GM23338 (cell line): ENCODE measurements at regions not wholly inside any gene's neighbourhood (a gene's known extent, or its start where the extent isn't known, plus 50 kb on each side); places are given as distances from the start of the nearest gene placed in this dataset.

Experiments used
- ATAC-seq: fragments of 200-7000 bp; cut with Tn5 transposase; 3 replicates; pipeline ENCODE4 v1.9.1; 2020
- DNase-seq: peaks from one replicate; pipeline ENCODE4 v3.0.0-alpha.2; 2015; ENCODE audit warnings: low spot score
- H2AFZ ChIP-seq: fragments of 200-600 bp; sonication (generic); 2 replicates; pipeline ENCODE4 v1.8.0; 2016; ENCODE audit warnings: antibody characterized with exemption, mild to moderate bottlenecking, moderate library complexity
- H3F3A ChIP-seq: fragments of 200-600 bp; sonication (generic); replicated peaks from 2 replicates; pipeline ENCODE4 v1.8.0; 2017; ENCODE audit warnings: antibody characterized with exemption, mixed run types, low read depth
- H3K27ac ChIP-seq: fragments of 200-600 bp; sonication (generic); 2 replicates; pipeline ENCODE4 v1.6.1; 2016; ENCODE audit warnings: low read depth
- H3K27me3 ChIP-seq: fragments of 200-600 bp; sonication (generic); 2 replicates; pipeline ENCODE4 v1.8.0; 2016; ENCODE audit warnings: mild to moderate bottlenecking, mixed run types, moderate library complexity; ENCODE audit not compliant: insufficient read depth
- H3K36me3 ChIP-seq: fragments of 200-600 bp; sonication (generic); 2 replicates; pipeline ENCODE4 v1.8.0; 2016; ENCODE audit warnings: mild to moderate bottlenecking; ENCODE audit not compliant: insufficient read depth
- H3K4me1 ChIP-seq: fragments of 200-600 bp; sonication (generic); 2 replicates; pipeline ENCODE4 v1.8.0; 2016; ENCODE audit warnings: mild to moderate bottlenecking, moderate library complexity; ENCODE audit not compliant: insufficient read depth
- H3K4me2 ChIP-seq: fragments of 200-600 bp; sonication (generic); 2 replicates; pipeline ENCODE4 v1.7.1; 2017; ENCODE audit warnings: mixed run types
- H3K4me3 ChIP-seq: fragments of 200-600 bp; sonication (generic); 2 replicates; pipeline ENCODE4 v1.6.1; 2016; ENCODE audit warnings: mixed run types
- H3K79me2 ChIP-seq: fragments of 200-600 bp; sonication (generic); replicated peaks from 2 replicates; pipeline ENCODE4 v1.8.0; 2017; ENCODE audit warnings: mild to moderate bottlenecking; ENCODE audit not compliant: insufficient read depth
- H3K9me2 ChIP-seq: fragments of 200-600 bp; sonication (generic); 2 replicates; pipeline ENCODE4 v1.8.0; 2017; ENCODE audit not compliant: insufficient read depth
- H4K20me1 ChIP-seq: fragments of 200-600 bp; sonication (generic); replicated peaks from 2 replicates; pipeline ENCODE4 v1.8.0; 2017; ENCODE audit warnings: mild to moderate bottlenecking; ENCODE audit not compliant: insufficient read depth
- H3K27ac Mint-ChIP-seq: 2 replicates; pipeline ENCODE4 v1.8.0; 2020; ENCODE audit warnings: inconsistent platforms, mild to moderate bottlenecking, moderate library complexity, mixed read lengths
- H3K27me3 Mint-ChIP-seq: 3 replicates; pipeline ENCODE4 v1.8.0; 2022; ENCODE audit warnings: low read depth, mild to moderate bottlenecking, moderate library complexity, mixed read lengths, inconsistent platforms; ENCODE audit not compliant: insufficient read depth, poor library complexity
- H3K36me3 Mint-ChIP-seq: 3 replicates; pipeline ENCODE4 v1.8.0; 2021; ENCODE audit warnings: low read depth, mild to moderate bottlenecking, inconsistent platforms, moderate library complexity, mixed read lengths
- H3K4me1 Mint-ChIP-seq: 3 replicates; pipeline ENCODE4 v1.8.0; 2020; ENCODE audit warnings: mild to moderate bottlenecking, inconsistent platforms, mixed read lengths
- H3K4me3 Mint-ChIP-seq: 3 replicates; pipeline ENCODE4 v1.8.0; 2021; ENCODE audit warnings: moderate library complexity, mild to moderate bottlenecking, inconsistent platforms, mixed read lengths
- H3K9me3 Mint-ChIP-seq: 3 replicates; pipeline ENCODE4 v1.8.0; 2020; ENCODE audit warnings: moderate library complexity, mild to moderate bottlenecking, inconsistent platforms, mixed read lengths
- JUNB ChIP-seq: IDR thresholded peaks from one replicate; pipeline ENCODE4 v1.6.1; 2016; ENCODE audit warnings: antibody characterized with exemption; ENCODE audit not compliant: unreplicated experiment
- ZNF331 ChIP-seq: fragments of 250-450 bp; sonication (Bioruptor Pico); IDR thresholded peaks from 2 replicates; pipeline ENCODE4 v1.5.0; 2020; ENCODE audit warnings: low read depth, mild to moderate bottlenecking, moderate library complexity
- ZNF462 ChIP-seq: fragments of 250-450 bp; sonication (Bioruptor Pico); IDR thresholded peaks from 2 replicates; pipeline ENCODE4 v1.5.0; 2020; ENCODE audit warnings: mild to moderate bottlenecking, moderate library complexity
- TF ChIP-seq, protein P1 (sequence below), 2 experiments: fragments of 200-600 bp in 1 of 2; sonication (generic) in 1 of 2; conservative IDR thresholded peaks; 2 replicates each; pipeline versions ENCODE4 v1.5.1 to v1.6.1; 2016 to 2017; ENCODE audit warnings: antibody characterized with exemption in 2 of 2, low read depth in 2 of 2, mild to moderate bottlenecking in 2 of 2, moderate library complexity in 1 of 2

GRCh38 chr3:139173372-139174108, 128.8 kb upstream of the PRR23C start (continued):
- TF ChIP-seq ZNF462 (CRISPR knock-in tag) (no peak), ZNF331 (CRISPR knock-in tag) (no peak)
- TF ChIP-seq, protein P1, sequence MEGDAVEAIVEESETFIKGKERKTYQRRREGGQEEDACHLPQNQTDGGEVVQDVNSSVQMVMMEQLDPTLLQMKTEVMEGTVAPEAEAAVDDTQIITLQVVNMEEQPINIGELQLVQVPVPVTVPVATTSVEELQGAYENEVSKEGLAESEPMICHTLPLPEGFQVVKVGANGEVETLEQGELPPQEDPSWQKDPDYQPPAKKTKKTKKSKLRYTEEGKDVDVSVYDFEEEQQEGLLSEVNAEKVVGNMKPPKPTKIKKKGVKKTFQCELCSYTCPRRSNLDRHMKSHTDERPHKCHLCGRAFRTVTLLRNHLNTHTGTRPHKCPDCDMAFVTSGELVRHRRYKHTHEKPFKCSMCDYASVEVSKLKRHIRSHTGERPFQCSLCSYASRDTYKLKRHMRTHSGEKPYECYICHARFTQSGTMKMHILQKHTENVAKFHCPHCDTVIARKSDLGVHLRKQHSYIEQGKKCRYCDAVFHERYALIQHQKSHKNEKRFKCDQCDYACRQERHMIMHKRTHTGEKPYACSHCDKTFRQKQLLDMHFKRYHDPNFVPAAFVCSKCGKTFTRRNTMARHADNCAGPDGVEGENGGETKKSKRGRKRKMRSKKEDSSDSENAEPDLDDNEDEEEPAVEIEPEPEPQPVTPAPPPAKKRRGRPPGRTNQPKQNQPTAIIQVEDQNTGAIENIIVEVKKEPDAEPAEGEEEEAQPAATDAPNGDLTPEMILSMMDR (conservative IDR thresholded peaks at IDR 0.05; ENCODE audit: low read depth in 2 of 2) = no peak

DNA sequence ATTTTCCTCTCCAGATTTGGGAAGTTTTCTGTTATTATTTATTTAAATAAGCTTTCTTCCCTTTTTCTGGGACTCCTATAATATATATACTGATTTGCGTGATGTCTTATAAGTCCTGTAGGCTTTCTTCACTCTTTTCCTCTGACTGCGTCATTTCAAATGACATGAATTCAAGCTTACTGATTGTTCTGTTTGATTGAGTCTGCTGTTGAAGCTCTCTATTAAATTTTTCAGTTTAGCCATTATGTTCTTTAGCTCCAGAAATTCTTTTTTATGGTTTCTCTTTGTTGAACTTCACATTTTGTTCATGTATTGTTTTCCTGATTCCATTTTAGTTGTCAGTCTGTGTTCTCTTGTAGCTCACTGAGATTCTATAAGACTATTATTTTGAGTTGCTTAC, 135.8 kb upstream of the PRR23C start:
- no peaks in the 10 kb centered on the region for H3K27me3 ChIP-seq
- no peaks in the 10 kb centered on the region for H3K27me3 Mint-ChIP-seq
- TF ChIP-seq JUNB = no peak
- TF ChIP-seq ZNF331 (CRISPR knock-in tag) = no peak
- H3K4me1 Mint-ChIP-seq = no peaks in the 10 kb centered on the region
- no peaks in the 10 kb centered on the region for H3F3A ChIP-seq
- H3K4me3 ChIP-seq = no peak overlapping the region
- no peaks in the 10 kb centered on the region for H3K36me3 Mint-ChIP-seq
- ATAC-seq (no peak), DNase-seq (no peak)
- H2AFZ ChIP-seq = no peak overlapping the region
- H3K9me3 Mint-ChIP-seq = no peaks in the 10 kb centered on the region
- no peak overlapping the region for H3K4me3 Mint-ChIP-seq
- no peak overlapping the region for H3K27ac Mint-ChIP-seq
- no peak overlapping the region for H3K4me2 ChIP-seq
- H3K79me2 ChIP-seq = no peaks in the 10 kb centered on the region
- no peaks in the 10 kb centered on the region for H4K20me1 ChIP-seq
- H3K9me2 ChIP-seq = peaks cover 6% of the 10 kb centered on the region; the same call in 1 of the 2 replicates
- no peak overlapping the region for H3K27ac ChIP-seq
- no peaks in the 10 kb centered on the region for H3K4me1 ChIP-seq
- H3K36me3 ChIP-seq = no peaks in the 10 kb centered on the region
